ENCODE measurements at regions not wholly inside any gene's neighbourhood (a gene's known extent, or its start where the extent isn't known, plus 50 kb on each side); places are given as distances from the start of the nearest gene placed in this dataset.
"Not testable (repeated sequence)": the region's sequence is repeated elsewhere in the genome, so short reads cannot be mapped to it uniquely, and the experiment has no call there.

DNA sequence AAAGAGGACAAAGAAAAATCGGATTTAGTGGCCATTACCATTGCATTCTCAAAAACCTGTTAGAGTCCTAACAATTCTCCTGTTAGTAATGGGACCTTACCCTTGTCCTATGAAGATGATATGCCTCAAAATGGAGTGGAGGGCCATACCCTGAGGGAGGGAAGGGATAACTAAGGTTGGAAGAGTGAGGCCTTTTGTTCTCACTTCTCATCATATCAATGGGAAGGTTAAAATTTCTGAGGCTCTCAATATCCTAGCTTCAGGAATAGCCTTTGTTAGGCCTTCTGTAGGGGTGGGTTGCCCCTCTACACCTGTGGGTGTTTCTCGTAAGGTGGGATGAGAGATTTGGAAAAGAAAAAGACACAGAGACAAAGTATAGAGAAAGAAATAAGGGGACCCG is 109.4 kb upstream of the SGIP1 start:
- H3K4me3 ChIP-seq; H3K27ac ChIP-seq; H3K36me3 ChIP-seq; DNase-seq; H3K27me3 ChIP-seq; H3K4me1 ChIP-seq; ATAC-seq (ENCODE audit: low FRiP score in 2 of 2): not testable (repeated sequence)
- H3K9me3 ChIP-seq, result peaks cover 0 to 12% (median 0%) of the 10 kb centered on the region in 4 donors
- 94 to 96% methylated on average over 3 of the region's 3 CpGs for WGBS, 2 donors

- H3K4me3 ChIP-seq, result no peak overlapping the region
- H3K27me3 ChIP-seq, result no peaks in the 10 kb centered on the region
- no peak overlapping the region for H3K27ac ChIP-seq
- no peaks in the 10 kb centered on the region for H3K4me1 ChIP-seq
- TF ChIP-seq POLR2A (IDR thresholded peaks at IDR 0.05) (no peak), POLR2AphosphoS5 (IDR thresholded peaks at IDR 0.05) (no peak), EP300 (IDR thresholded peaks at IDR 0.05) (no peak)
- TF ChIP-seq, protein P1, sequence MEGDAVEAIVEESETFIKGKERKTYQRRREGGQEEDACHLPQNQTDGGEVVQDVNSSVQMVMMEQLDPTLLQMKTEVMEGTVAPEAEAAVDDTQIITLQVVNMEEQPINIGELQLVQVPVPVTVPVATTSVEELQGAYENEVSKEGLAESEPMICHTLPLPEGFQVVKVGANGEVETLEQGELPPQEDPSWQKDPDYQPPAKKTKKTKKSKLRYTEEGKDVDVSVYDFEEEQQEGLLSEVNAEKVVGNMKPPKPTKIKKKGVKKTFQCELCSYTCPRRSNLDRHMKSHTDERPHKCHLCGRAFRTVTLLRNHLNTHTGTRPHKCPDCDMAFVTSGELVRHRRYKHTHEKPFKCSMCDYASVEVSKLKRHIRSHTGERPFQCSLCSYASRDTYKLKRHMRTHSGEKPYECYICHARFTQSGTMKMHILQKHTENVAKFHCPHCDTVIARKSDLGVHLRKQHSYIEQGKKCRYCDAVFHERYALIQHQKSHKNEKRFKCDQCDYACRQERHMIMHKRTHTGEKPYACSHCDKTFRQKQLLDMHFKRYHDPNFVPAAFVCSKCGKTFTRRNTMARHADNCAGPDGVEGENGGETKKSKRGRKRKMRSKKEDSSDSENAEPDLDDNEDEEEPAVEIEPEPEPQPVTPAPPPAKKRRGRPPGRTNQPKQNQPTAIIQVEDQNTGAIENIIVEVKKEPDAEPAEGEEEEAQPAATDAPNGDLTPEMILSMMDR (IDR thresholded peaks at IDR 0.05), result no peak
- H3K36me3 ChIP-seq, result no peaks in the 10 kb centered on the region
- peaks cover 5 to 25% (median 11%) of the 10 kb centered on the region in 4 donors for H3K9me3 ChIP-seq
- 58 to 61% methylated on average over 4 of the region's 4 CpGs for WGBS, 2 donors
- DNase-seq, result no peak
- ATAC-seq (ENCODE audit: low FRiP score in 2 of 2), result no peak
Observed at GRCh38 chr1:66426239-66426853, 107.6 kb upstream of the SGIP1 start.

DNA sequence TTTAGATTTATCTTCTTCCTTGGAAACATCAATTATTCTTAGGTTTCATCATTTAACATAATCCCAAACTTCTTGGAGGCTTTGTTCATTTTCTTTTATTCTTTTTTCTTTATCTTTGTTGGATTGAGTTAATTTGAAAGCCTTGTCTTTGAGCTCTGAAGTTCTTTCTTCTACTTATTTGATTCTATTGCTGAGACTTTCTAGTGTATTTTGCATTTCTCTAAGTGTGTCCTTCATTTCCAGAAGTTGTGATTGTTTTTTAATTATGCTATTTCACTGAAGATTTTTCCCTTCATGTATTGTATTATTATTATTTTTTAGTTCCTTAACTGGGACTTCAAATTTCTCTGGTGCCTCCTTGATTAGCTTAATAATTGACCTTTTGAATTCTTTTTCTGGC is 103.1 kb upstream of the SGIP1 start:
- H3K4me3 ChIP-seq; ATAC-seq (ENCODE audit: low FRiP score in 2 of 2); H3K27ac ChIP-seq; H3K27me3 ChIP-seq; DNase-seq; H3K36me3 ChIP-seq; H3K4me1 ChIP-seq: not testable (repeated sequence)
- H3K9me3 ChIP-seq, result peaks cover 5 to 26% (median 14%) of the 10 kb centered on the region in 4 donors

- ATAC-seq (ENCODE audit: low FRiP score in 2 of 2), result no peak
- no peak for DNase-seq
- no peaks in the 10 kb centered on the region for H3K4me1 ChIP-seq
- TF ChIP-seq POLR2AphosphoS5 (IDR thresholded peaks at IDR 0.05) (no peak), POLR2A (IDR thresholded peaks at IDR 0.05) (no peak), EP300 (IDR thresholded peaks at IDR 0.05) (no peak)
- TF ChIP-seq, protein P1 (IDR thresholded peaks at IDR 0.05), result no peak
- H3K36me3 ChIP-seq, result no peaks in the 10 kb centered on the region
- WGBS, 2 donors, result 97 to 100% methylated on average over 2 of the region's 2 CpGs
- H3K9me3 ChIP-seq, result peaks cover 5 to 26% (median 14%) of the 10 kb centered on the region in 4 donors
- no peaks in the 10 kb centered on the region for H3K27me3 ChIP-seq
- no peak overlapping the region for H3K4me3 ChIP-seq
- H3K27ac ChIP-seq, result no peak overlapping the region
Observed at GRCh38 chr1:66431999-66432398, 102.0 kb upstream of the SGIP1 start.

GRCh38 chr1:66433611-66434010 is 100.3 kb upstream of the SGIP1 start:
- DNase-seq (no peak), ATAC-seq (ENCODE audit: low FRiP score in 2 of 2) (no peak)
- H3K4me3 ChIP-seq, result no peak overlapping the region
- H3K27me3 ChIP-seq, result no peaks in the 10 kb centered on the region
- peaks cover 0 to 6% (median 5%) of the 10 kb centered on the region in 4 donors for H3K4me1 ChIP-seq
- no peak overlapping the region for H3K27ac ChIP-seq
- H3K36me3 ChIP-seq, result no peaks in the 10 kb centered on the region
- peaks cover 5 to 22% (median 10%) of the 10 kb centered on the region in 4 donors for H3K9me3 ChIP-seq
- TF ChIP-seq, protein P1 (IDR thresholded peaks at IDR 0.05), result no peak
- TF ChIP-seq POLR2A (IDR thresholded peaks at IDR 0.05) (no peak), POLR2AphosphoS5 (IDR thresholded peaks at IDR 0.05) (no peak), EP300 (IDR thresholded peaks at IDR 0.05) (no peak)

GRCh38 chr1:66434096-66434495 is 99.9 kb upstream of the SGIP1 start:
- no peak overlapping the region for H3K27ac ChIP-seq
- H3K36me3 ChIP-seq, result no peaks in the 10 kb centered on the region
- H3K9me3 ChIP-seq, result peaks cover 5 to 22% (median 10%) of the 10 kb centered on the region in 4 donors
- no peak for DNase-seq
- no peak overlapping the region for H3K4me3 ChIP-seq
- no peaks in the 10 kb centered on the region for H3K27me3 ChIP-seq
- WGBS, 2 donors, result 78 to 88% methylated on average over 2 of the region's 2 CpGs
- ATAC-seq (ENCODE audit: low FRiP score in 2 of 2), result peak in 1 of 2 donors; percentile 30
- H3K4me1 ChIP-seq, result peaks cover 0 to 8% (median 6%) of the 10 kb centered on the region in 4 donors
- TF ChIP-seq EP300 (IDR thresholded peaks at IDR 0.05) (no peak), POLR2AphosphoS5 (IDR thresholded peaks at IDR 0.05) (no peak), POLR2A (IDR thresholded peaks at IDR 0.05) (no peak)
- TF ChIP-seq, protein P1 (IDR thresholded peaks at IDR 0.05), result no peak
